Choroid plexus epithelial cell (primary cell): ENCODE measurements at regions not wholly inside any gene's neighbourhood (a gene's known extent, or its start where the extent isn't known, plus 50 kb on each side); places are given as distances from the start of the nearest gene placed in this dataset.

ENCODE experiments used
- DNase-seq: peaks from one replicate; pipeline ENCODE4 v3.0.0-alpha.2; 2010; ENCODE audit warnings: low read depth
- H3K4me3 ChIP-seq: 2 replicates; pipeline ENCODE4 v1.5.1; 2011; ENCODE audit warnings: low read depth, mild to moderate bottlenecking, control low read depth, low read length, moderate library complexity
- TF ChIP-seq, protein P1 (sequence below): conservative IDR thresholded peaks from 2 replicates; pipeline ENCODE4 v1.5.1; 2011; ENCODE audit warnings: low read depth, mild to moderate bottlenecking, control low read depth, inconsistent platforms, low read length, moderate library complexity

DNA sequence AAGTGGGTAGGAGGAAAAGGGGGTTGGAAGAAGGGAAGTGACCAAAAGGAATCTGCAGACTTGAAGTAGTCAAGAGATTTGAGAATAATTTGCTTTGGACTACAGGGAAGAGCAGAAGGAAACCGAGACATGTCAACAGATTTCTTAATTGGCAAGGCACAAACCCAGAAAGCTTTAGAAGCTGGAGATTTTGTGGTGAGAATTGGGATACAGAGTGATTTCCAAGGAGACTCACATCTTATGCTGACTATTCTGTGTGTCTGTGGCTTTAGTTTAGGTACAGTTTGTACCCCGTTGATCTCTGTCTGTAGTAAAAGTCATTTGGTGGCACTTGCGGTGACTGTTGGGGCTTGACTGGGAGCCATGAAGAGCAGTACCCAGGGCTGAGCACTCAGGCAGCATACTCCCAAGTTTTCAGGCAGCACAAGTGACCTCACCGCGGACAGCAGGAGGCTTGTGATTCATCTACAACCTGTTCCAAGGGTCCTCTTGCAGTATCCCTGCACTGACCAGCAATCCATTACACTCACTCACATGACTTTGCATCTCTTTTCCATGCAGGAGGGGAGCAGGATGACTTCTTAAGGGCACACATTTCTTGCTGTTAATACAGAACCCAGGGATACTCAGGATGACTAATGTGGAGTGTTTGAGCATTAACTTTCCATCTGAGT is 97.1 kb upstream of the TNP1 start:
- peak; percentile 55 for DNase-seq

DNA sequence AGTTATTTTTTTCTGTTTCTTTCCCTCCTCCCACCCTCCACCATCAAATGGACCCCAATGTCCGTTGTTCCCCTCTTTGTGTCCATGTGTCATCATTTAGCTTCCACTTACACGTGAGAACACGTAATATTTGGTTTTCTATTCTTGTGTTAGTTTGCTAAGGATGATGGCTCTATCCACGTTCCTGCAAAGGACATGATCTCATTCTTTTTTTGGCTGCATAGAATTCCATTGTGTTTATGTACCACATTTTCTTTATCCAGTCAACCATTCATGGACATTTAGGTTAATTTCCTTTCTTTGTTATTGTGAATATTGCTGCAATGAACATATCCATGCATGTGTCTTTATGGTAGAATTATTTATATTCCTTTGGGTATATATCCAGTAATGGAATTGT is 91.3 kb upstream of the TNP1 start:
- no peak for DNase-seq
- TF ChIP-seq, protein P1, sequence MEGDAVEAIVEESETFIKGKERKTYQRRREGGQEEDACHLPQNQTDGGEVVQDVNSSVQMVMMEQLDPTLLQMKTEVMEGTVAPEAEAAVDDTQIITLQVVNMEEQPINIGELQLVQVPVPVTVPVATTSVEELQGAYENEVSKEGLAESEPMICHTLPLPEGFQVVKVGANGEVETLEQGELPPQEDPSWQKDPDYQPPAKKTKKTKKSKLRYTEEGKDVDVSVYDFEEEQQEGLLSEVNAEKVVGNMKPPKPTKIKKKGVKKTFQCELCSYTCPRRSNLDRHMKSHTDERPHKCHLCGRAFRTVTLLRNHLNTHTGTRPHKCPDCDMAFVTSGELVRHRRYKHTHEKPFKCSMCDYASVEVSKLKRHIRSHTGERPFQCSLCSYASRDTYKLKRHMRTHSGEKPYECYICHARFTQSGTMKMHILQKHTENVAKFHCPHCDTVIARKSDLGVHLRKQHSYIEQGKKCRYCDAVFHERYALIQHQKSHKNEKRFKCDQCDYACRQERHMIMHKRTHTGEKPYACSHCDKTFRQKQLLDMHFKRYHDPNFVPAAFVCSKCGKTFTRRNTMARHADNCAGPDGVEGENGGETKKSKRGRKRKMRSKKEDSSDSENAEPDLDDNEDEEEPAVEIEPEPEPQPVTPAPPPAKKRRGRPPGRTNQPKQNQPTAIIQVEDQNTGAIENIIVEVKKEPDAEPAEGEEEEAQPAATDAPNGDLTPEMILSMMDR = no peak
- no peak overlapping the region for H3K4me3 ChIP-seq

More for the DNA sequence above, 97.1 kb upstream of the TNP1 start:
- H3K4me3 ChIP-seq = no peak overlapping the region
- TF ChIP-seq, protein P1 = no peak

DNA sequence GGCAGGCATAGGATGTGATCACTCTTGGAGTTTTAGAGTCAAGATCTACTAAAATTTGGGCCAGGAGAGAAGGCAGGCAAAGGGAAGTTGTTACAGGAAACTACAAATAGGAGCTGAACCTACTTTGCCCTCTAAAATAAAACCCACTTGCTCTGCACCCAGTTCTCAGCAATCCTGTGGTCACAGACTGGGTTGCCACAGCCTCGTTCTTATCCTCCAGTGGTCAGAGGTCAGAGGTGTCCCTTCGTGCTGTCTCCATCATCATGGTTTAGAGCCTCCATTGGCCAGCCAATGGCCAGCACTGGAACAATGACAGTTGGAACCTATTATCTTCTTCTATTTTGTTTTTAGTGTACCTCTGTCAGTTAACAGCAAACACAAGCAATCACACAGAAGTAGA is 90.7 kb upstream of the TNP1 start:
- no peak overlapping the region for H3K4me3 ChIP-seq
- peak; percentile 25 for DNase-seq
- TF ChIP-seq, protein P1 = no peak

DNA sequence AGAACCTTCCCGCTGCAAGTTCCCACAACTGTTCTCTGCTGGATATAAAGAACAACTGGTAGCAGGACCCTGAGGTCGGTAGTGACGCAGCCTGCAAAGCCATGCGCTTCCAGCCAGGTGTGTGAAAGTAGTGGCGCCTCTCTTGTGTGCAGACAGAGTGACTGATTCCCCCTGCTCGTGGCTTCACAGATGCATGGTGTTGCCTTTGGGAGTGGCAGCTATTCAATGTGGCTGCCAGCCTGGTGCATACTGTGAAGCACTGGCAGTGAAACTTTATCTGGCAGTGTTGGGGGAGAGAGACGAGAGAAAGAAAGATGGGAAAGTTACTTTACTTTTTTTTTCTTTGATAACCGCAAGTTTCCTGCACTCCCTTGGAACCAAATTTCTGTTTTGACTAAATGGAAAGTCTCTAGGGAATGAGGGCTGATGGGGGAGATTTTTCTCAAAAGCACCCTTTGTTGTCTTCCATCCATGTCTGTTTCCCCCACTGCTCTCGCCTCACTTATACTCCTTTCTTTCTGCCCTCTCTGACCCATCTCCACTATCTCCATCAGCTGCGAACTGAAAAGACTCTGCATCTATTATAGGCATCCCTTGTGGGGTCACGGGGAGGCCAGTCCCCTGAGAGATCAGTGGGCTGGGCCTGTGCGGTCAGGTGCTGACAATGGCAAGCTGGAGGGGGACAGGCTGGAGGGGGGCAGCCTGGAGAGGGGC is 90.0 kb upstream of the TNP1 start:
- no peak overlapping the region for H3K4me3 ChIP-seq
- DNase-seq = no peak
- TF ChIP-seq, protein P1 = no peak

DNA sequence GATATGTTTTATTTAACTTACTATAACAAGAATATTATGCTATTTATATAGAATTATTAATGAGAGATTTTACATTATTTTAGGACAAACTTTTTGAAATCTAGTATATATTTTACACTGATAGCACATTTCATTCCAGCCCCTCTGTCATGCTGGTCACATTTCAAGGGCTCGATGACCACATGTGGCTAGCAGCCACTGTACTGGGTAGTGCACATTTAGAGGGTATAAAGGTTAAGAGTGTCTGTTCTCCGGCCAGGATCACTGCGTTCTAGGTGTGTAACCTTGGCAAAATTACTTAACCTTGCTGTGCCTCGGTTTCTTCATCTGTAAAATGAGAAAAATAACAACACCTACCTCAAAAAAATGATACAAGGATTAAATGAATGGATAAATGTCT is 87.2 kb upstream of the TNP1 start:
- no peak for DNase-seq
- no peak overlapping the region for H3K4me3 ChIP-seq
- TF ChIP-seq, protein P1 = no peak

DNA sequence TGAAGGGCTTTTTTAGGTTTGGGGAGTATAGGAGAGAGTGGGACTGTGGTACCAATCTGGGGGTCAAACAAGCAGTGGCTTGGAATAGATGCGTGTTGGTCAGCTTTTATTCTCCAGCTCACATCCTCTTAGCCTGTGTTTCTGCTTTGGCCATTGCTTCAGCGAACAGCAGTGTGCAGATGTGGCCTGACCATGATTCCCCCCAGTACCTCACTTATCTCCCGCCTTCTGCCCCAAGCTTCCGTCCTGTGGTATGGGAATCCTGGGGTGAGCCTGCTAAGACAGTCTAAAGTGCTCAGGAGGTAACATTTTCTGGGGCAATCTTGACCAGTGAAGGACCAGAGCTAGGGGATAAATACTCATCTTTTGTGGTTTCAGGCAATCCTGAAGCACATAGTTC is 84.9 kb upstream of the TNP1 start:
- TF ChIP-seq, protein P1 = no peak
- H3K4me3 ChIP-seq = no peak overlapping the region
- DNase-seq = no peak

DNA sequence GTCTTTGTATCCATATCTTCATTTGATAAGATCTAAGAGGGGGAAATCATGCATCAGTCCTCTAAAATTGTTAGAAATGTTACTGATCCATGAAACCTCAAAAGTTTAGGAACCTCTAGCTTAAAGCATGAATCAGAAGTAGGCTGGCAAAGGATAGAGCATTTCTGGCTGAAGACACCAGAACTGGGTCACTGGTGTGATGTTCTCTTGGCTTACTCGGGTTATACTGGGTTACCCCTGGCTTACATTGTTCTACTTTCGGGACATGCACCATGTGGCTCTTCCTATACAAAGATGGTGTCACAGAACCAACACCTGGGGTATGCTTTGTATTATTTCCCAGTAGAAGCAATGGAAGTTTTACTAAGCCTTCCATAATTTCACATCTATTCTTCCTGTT is 83.2 kb upstream of the TNP1 start:
- no peak for DNase-seq
- no peak overlapping the region for H3K4me3 ChIP-seq
- TF ChIP-seq, protein P1 = no peak
